K562 (cell line): ENCODE measurements at regions not wholly inside any gene's neighbourhood (a gene's known extent, or its start where the extent isn't known, plus 50 kb on each side); places are given as distances from the start of the nearest gene placed in this dataset.

ENCODE experiments used
- ATAC-seq: fragments of 200-7000 bp; cut with Tn5 transposase; 3 replicates; pipeline ENCODE4 v1.9.1; 2020; ENCODE audit warnings: moderate library complexity
- BruUV-seq: library from RNA; stranded (reverse); fragments of 400-500 nt; replicated peaks from 2 replicates; lab custom pipeline; 2021; lab: Mats Ljungman, UMichigan
- CTCF ChIA-PET: fragments of 300-600 bp; formaldehyde crosslinking; extraction: SDS; loops from one replicate; lab custom pipeline; 2021; ENCODE audit warnings: low intra/inter-chr PET ratio; lab: Yijun Ruan, JAX
- POLR2A ChIA-PET: fragments of 300-600, 350-650 bp; sonication (Branson Sonifier 250); formaldehyde crosslinking; extraction: SDS; loops from one replicate; lab custom pipeline; 2021; ENCODE audit warnings: antibody characterized with exemption, inconsistent platforms; lab: Yijun Ruan, JAX
- DNase-seq, 4 experiments: peaks; one replicate each; pipeline versions ENCODE4 v3.0.0 to v3.0.0-alpha.2; 2011 to 2018; ENCODE audit warnings: low spot score in 3 of 4, mixed read lengths in 3 of 4; ENCODE audit errors: extremely low read depth in 1 of 4
- FAIRE-seq: peaks from 2 replicates; lab custom pipeline; 2011; peaks lifted over from hg19 to GRCh38; lab: Jason Lieb, UNC
- H2AFZ ChIP-seq: 2 replicates; pipeline ENCODE4 v1.6.0; 2011; ENCODE audit warnings: low read depth, low read length, control low read depth, inconsistent platforms
- H3K27ac ChIP-seq: fragments of 200-600 bp; 3 replicates; pipeline ENCODE4 v1.8.0; 2011; ENCODE audit warnings: low read depth, mild to moderate bottlenecking, control low read depth, inconsistent platforms, low read length, moderate library complexity, mixed read lengths; ENCODE audit errors: extremely low read depth
- H3K27me3 ChIP-seq, 2 experiments: fragments of 300-600 bp in 1 of 2; 2 replicates in 1 of 2; 3 replicates in 1 of 2; pipeline versions ENCODE4 v1.6.0 to v1.8.0; 2011; ENCODE audit warnings: inconsistent platforms in 2 of 2, low read length in 2 of 2, mild to moderate bottlenecking in 1 of 2, mixed read lengths in 1 of 2, moderate library complexity in 1 of 2; ENCODE audit not compliant: control insufficient read depth in 2 of 2, insufficient read depth in 2 of 2
- H3K36me3 ChIP-seq: fragments of 300-600 bp; 3 replicates; pipeline ENCODE4 v1.8.0; 2011; ENCODE audit warnings: mild to moderate bottlenecking, low read length, inconsistent platforms; ENCODE audit not compliant: control insufficient read depth, insufficient read depth
- H3K4me1 ChIP-seq, 2 experiments: fragments of 200-600 bp in 1 of 2; replicated peaks in 1 of 2; 2 replicates in 1 of 2; 3 replicates in 1 of 2; pipeline versions ENCODE4 v1.5.1 to v1.8.0; 2011; ENCODE audit warnings: inconsistent platforms in 2 of 2, low read length in 2 of 2, mild to moderate bottlenecking in 1 of 2, mixed read lengths in 1 of 2, moderate library complexity in 1 of 2; ENCODE audit not compliant: control insufficient read depth in 2 of 2, insufficient read depth in 2 of 2
- H3K4me2 ChIP-seq: 2 replicates; pipeline ENCODE4 v1.6.1; 2011; ENCODE audit warnings: low read length, control low read depth, inconsistent platforms, mixed read lengths; ENCODE audit not compliant: insufficient read depth
- H3K4me3 ChIP-seq: fragments of 200-600 bp; sonication (generic), shearing (Covaris generic); 2 replicates; pipeline ENCODE4 v1.5.1; 2016; ENCODE audit warnings: control low read depth, inconsistent platforms
- H3K79me2 ChIP-seq: fragments of 200-600 bp; 3 replicates; pipeline ENCODE4 v1.8.0; 2011; ENCODE audit warnings: low read length, inconsistent platforms; ENCODE audit not compliant: control insufficient read depth, insufficient read depth
- H3K9ac ChIP-seq, 2 experiments: 2 replicates each; pipeline versions ENCODE4 v1.6.0 to v1.6.1; 2011; ENCODE audit warnings: low read depth in 2 of 2, low read length in 2 of 2, control low read depth in 1 of 2, inconsistent platforms in 1 of 2, mild to moderate bottlenecking in 1 of 2, mixed read lengths in 1 of 2; ENCODE audit not compliant: insufficient read depth in 1 of 2
- H3K9me1 ChIP-seq: one replicate; pipeline ENCODE4 v1.6.0; 2011; ENCODE audit warnings: inconsistent platforms, mild to moderate bottlenecking, low read length, moderate library complexity; ENCODE audit not compliant: control insufficient read depth, insufficient read depth
- H3K9me3 ChIP-seq: replicated peaks from 2 replicates; pipeline ENCODE4 v1.5.1; 2011; ENCODE audit warnings: low read depth, low read length, inconsistent platforms; ENCODE audit not compliant: control insufficient read depth, insufficient read depth
- H4K20me1 ChIP-seq: replicated peaks from 2 replicates; pipeline ENCODE4 v1.6.1; 2011; ENCODE audit warnings: low read length, inconsistent platforms, mixed read lengths; ENCODE audit not compliant: control insufficient read depth, insufficient read depth
- ELF1 ChIP-seq: fragments of 200-800 bp; sonication (Bioruptor generic); IDR thresholded peaks from 2 replicates; pipeline ENCODE4 v1.6.1; 2016; ENCODE audit warnings: missing genetic modification characterization, missing compliant biosample characterization
- HDAC3 ChIP-seq: fragments of 450-650 bp; IDR thresholded peaks from 2 replicates; pipeline ENCODE4 v1.6.1; 2018; ENCODE audit warnings: borderline replicate concordance, mild to moderate bottlenecking, moderate library complexity; ENCODE audit not compliant: partially characterized antibody
- MXI1 ChIP-seq: IDR thresholded peaks from 2 replicates; pipeline ENCODE4 v1.6.1; 2011; ENCODE audit warnings: low read depth, mild to moderate bottlenecking, improper control_type of control experiment, low read length
- POLR3A ChIP-seq: IDR thresholded peaks from 2 replicates; pipeline ENCODE4 v1.6.1; 2011; ENCODE audit warnings: borderline replicate concordance, mild to moderate bottlenecking, moderate library complexity; ENCODE audit not compliant: insufficient read length, insufficient read depth; ENCODE audit errors: extremely low read depth
- RBM34 ChIP-seq: fragments of 200-400 bp; formaldehyde crosslinking; IDR thresholded peaks from 2 replicates; pipeline ENCODE4 v1.6.1; 2018; ENCODE audit warnings: low read length, borderline replicate concordance; ENCODE audit not compliant: insufficient read depth
- SNIP1 ChIP-seq: fragments of 450-650 bp; IDR thresholded peaks from 2 replicates; pipeline ENCODE4 v1.7.1; 2017; ENCODE audit warnings: low read depth, mild to moderate bottlenecking
- SRSF3 ChIP-seq: fragments of 200-400 bp; formaldehyde crosslinking; IDR thresholded peaks from 2 replicates; pipeline ENCODE4 v1.6.1; 2016; ENCODE audit warnings: mild to moderate bottlenecking, low read length, moderate library complexity; ENCODE audit not compliant: insufficient read depth
- SUPT5H ChIP-seq: fragments of 450-650 bp; IDR thresholded peaks from 2 replicates; pipeline ENCODE4 v1.6.1; 2016
- TAF7 ChIP-seq: fragments of 450-650 bp; IDR thresholded peaks from 2 replicates; pipeline ENCODE4 v1.6.1; 2016; ENCODE audit warnings: missing genetic modification characterization, missing compliant biosample characterization
- XRCC3 ChIP-seq: fragments of 450-650 bp; IDR thresholded peaks from 2 replicates; pipeline ENCODE4 v1.6.1; 2017; ENCODE audit warnings: mild to moderate bottlenecking, moderate library complexity
- YBX1 ChIP-seq: fragments of 450-650 bp; IDR thresholded peaks from 2 replicates; pipeline ENCODE4 v1.7.1; 2016; ENCODE audit warnings: mild to moderate bottlenecking
- ZFX ChIP-seq: sonication (generic); formaldehyde crosslinking; IDR thresholded peaks from 2 replicates; pipeline ENCODE4 v1.8.0; 2022; ENCODE audit warnings: mild to moderate bottlenecking, missing genetic modification reagents, moderate library complexity
- ZNF347 ChIP-seq: fragments of 450-650 bp; formaldehyde crosslinking; IDR thresholded peaks from 2 replicates; pipeline ENCODE4 v1.4.0; 2020; ENCODE audit warnings: low read depth, mild to moderate bottlenecking, moderate library complexity
- ZNF583 ChIP-seq: fragments of 250-450 bp; sonication (Bioruptor Pico); IDR thresholded peaks from 2 replicates; pipeline ENCODE4 v1.4.0; 2020
- WGBS: fragments of 100-300 bp; shearing (Covaris generic); methylation state at CpG from one replicate; pipeline ENCODE4 v1.1.6; 2016; ENCODE audit warnings: low coverage, mixed read lengths; ENCODE audit not compliant: insufficient coverage; ENCODE audit errors: missing lambda C conversion rate; 5-methylcytosine and 5-hydroxymethylcytosine counted together
- in situ Hi-C: fragments of 300-500 bp; cut with MboI; formaldehyde crosslinking; loops from 4 replicates; pipeline ENCODE4 v1.15.0; 2018; ENCODE audit warnings: inconsistent platforms, mixed read lengths
- intact Hi-C: fragments of 100-400 bp; cut with micrococcal nuclease; formaldehyde crosslinking; loops from 2 replicates; pipeline ENCODE4 v1.14.2; 2022
- TF ChIP-seq, protein P1 (sequence below): fragments of 250-450 bp; sonication (Bioruptor Pico); IDR thresholded peaks from 2 replicates; pipeline ENCODE4 v1.4.0; 2020
- TF ChIP-seq, protein P2 (sequence below): fragments of 450-650 bp; formaldehyde crosslinking; IDR thresholded peaks from 2 replicates; pipeline ENCODE4 v1.4.0; 2020; ENCODE audit warnings: mild to moderate bottlenecking
- TF ChIP-seq, protein P3 (sequence below): sonication (generic); formaldehyde crosslinking; IDR thresholded peaks from 2 replicates; pipeline ENCODE4 v1.8.1; 2023; ENCODE audit warnings: missing genetic modification reagents, mild to moderate bottlenecking, borderline replicate concordance

DNA sequence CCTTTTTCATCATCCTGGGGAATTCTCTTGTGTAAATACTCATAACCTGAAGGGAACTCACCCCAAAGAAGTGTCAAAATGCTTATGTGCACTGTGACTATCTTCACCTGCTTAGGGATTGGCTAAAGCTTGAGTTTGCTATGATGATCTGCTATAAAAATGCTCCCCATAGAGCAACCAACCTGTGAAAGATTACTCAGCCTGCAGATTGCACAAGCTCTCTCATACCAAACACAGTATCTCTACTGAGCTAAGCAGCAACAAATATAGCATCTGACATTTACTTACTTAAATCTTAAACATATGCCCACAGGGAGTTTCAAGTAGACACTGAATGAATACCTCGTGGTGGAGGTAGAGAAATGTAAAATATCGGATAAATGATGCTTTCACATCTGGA, 725.8 kb downstream of the MRPL39 start:
- DNase-seq (no peak), FAIRE-seq (no peak), ATAC-seq (no peak)
- H4K20me1 ChIP-seq: no peaks in the 10 kb centered on the region
- 0% methylated on average over 2 of the region's 2 CpGs for WGBS
- H3K4me1 ChIP-seq: no peaks in the 10 kb centered on the region
- intact Hi-C loops: no loop called here
- in situ Hi-C loops: no loop called here
- no peak overlapping the region for H3K9ac ChIP-seq
- H3K9me3 ChIP-seq: no peaks in the 10 kb centered on the region
- POLR2A ChIA-PET: no interaction called here
- no peak for TF ChIP-seq MXI1
- no peak for TF ChIP-seq POLR3A
- TF ChIP-seq, protein P1, sequence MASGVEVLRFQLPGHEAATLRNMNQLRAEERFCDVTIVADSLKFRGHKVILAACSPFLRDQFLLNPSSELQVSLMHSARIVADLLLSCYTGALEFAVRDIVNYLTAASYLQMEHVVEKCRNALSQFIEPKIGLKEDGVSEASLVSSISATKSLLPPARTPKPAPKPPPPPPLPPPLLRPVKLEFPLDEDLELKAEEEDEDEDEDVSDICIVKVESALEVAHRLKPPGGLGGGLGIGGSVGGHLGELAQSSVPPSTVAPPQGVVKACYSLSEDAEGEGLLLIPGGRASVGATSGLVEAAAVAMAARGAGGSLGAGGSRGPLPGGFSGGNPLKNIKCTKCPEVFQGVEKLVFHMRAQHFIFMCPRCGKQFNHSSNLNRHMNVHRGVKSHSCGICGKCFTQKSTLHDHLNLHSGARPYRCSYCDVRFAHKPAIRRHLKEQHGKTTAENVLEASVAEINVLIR (CRISPR knock-in tag): no peak
- TF ChIP-seq, protein P2, sequence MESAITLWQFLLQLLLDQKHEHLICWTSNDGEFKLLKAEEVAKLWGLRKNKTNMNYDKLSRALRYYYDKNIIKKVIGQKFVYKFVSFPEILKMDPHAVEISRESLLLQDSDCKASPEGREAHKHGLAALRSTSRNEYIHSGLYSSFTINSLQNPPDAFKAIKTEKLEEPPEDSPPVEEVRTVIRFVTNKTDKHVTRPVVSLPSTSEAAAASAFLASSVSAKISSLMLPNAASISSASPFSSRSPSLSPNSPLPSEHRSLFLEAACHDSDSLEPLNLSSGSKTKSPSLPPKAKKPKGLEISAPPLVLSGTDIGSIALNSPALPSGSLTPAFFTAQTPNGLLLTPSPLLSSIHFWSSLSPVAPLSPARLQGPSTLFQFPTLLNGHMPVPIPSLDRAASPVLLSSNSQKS: no peak
- TF ChIP-seq SUPT5H: no peak
- no peak for TF ChIP-seq RBM34
- no peak for TF ChIP-seq ZFX (CRISPR knock-in tag)
- TF ChIP-seq SNIP1: no peak
- TF ChIP-seq TAF7 (tag): no peak
- TF ChIP-seq YBX1: no peak
- TF ChIP-seq XRCC3: no peak
- TF ChIP-seq HDAC3: no peak
- TF ChIP-seq ZNF347 (CRISPR knock-in tag): no peak
- no peak for TF ChIP-seq SRSF3
- no peak for TF ChIP-seq ELF1 (tag)
- no peak for TF ChIP-seq ZNF583 (CRISPR knock-in tag)
- TF ChIP-seq, protein P3, sequence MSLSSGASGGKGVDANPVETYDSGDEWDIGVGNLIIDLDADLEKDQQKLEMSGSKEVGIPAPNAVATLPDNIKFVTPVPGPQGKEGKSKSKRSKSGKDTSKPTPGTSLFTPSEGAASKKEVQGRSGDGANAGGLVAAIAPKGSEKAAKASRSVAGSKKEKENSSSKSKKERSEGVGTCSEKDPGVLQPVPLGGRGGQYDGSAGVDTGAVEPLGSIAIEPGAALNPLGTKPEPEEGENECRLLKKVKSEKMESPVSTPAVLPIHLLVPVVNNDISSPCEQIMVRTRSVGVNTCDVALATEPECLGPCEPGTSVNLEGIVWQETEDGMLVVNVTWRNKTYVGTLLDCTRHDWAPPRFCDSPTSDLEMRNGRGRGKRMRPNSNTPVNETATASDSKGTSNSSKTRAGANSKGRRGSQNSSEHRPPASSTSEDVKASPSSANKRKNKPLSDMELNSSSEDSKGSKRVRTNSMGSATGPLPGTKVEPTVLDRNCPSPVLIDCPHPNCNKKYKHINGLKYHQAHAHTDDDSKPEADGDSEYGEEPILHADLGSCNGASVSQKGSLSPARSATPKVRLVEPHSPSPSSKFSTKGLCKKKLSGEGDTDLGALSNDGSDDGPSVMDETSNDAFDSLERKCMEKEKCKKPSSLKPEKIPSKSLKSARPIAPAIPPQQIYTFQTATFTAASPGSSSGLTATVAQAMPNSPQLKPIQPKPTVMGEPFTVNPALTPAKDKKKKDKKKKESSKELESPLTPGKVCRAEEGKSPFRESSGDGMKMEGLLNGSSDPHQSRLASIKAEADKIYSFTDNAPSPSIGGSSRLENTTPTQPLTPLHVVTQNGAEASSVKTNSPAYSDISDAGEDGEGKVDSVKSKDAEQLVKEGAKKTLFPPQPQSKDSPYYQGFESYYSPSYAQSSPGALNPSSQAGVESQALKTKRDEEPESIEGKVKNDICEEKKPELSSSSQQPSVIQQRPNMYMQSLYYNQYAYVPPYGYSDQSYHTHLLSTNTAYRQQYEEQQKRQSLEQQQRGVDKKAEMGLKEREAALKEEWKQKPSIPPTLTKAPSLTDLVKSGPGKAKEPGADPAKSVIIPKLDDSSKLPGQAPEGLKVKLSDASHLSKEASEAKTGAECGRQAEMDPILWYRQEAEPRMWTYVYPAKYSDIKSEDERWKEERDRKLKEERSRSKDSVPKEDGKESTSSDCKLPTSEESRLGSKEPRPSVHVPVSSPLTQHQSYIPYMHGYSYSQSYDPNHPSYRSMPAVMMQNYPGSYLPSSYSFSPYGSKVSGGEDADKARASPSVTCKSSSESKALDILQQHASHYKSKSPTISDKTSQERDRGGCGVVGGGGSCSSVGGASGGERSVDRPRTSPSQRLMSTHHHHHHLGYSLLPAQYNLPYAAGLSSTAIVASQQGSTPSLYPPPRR: no peak
- H3K4me2 ChIP-seq: no peak overlapping the region
- no peak overlapping the region for H2AFZ ChIP-seq
- no peaks in the 10 kb centered on the region for H3K9me1 ChIP-seq
- no peaks in the 10 kb centered on the region for H3K27me3 ChIP-seq
- BruUV-seq: no TSS peak
- CTCF ChIA-PET: no interaction called here
- H3K27ac ChIP-seq: no peak overlapping the region
- H3K36me3 ChIP-seq: no peaks in the 10 kb centered on the region
- no peaks in the 10 kb centered on the region for H3K79me2 ChIP-seq
- H3K4me3 ChIP-seq: no peak overlapping the region
